ENCODE measurements at regions not wholly inside any gene's neighbourhood (a gene's known extent, or its start where the extent isn't known, plus 50 kb on each side); places are given as distances from the start of the nearest gene placed in this dataset.
A peak's percentile ranks its signal among the peaks of the same experiment; 100 is the strongest.
"Not testable (repeated sequence)": the region's sequence is repeated elsewhere in the genome, so short reads cannot be mapped to it uniquely, and the experiment has no call there.

DNA sequence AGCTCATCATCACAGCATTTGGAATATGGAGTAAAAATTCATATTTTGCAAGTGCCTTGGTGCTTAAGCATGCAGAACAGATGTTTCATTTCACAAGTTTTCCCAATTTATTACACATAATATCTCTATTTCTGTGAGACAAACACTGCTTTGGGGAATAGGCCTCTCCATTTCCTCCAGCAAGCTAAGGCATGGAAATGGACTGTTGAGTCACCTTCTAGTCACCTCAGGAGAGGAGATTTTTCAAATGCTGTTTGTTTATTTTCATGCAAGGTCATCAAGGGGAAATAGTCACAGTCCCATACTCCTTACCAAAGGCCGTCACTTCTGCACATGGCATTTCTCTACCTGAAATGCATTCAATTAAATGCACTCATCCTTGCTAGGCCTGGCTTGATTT, 57.4 kb upstream of the NUTM2D start:
- not testable (repeated sequence) for DNase-seq

DNA sequence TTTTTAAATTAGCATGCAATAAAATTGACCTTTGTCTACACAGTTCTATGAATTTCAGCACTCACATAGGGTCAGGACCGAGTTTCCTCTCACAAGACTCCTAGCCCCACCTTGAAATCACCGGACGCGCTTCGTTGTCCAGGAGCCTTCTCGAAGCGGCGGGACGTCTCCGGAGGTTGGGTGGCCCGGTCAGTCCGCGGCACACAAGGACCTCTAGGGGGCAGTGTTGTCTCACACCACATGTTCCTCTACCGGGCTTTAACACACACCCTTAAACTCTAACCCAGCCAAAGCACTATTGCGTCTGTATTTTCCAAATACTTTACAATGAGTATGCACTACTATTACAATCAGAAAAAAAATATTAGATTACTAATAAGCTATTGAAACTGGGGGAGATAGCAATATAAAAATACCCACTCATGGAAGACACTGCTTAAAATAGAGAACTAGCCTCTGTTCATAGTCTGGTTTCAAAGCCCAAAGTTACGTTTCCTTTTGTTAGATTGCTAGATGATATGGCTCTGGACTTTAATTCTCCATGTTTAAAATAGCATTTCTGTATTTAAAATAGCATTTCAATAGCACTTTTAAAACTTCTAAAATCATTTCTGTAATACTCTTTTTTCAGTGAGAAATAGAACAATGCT, 56.0 kb upstream of the NUTM2D start:
- DNase-seq, result peak; percentile 23

DNA sequence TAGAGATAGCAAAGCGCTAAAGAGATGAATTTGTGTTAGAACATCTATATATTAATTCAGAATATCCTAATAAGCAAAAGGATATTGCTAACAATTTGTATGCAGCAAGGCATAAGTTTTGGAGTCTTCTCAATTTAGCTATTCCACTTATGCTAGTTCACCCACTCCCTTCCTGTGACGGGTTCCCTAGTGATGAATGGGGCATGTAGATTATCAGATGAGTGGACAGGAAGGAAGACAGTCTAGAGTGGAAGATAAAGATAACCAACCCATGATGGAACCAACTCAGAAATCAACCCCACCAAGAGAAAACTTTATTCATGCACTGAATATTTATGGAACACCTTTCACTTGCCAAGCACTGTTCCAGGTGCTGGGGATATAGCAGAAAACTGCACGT, 55.4 kb upstream of the NUTM2D start:
- DNase-seq, result not testable (repeated sequence)

DNA sequence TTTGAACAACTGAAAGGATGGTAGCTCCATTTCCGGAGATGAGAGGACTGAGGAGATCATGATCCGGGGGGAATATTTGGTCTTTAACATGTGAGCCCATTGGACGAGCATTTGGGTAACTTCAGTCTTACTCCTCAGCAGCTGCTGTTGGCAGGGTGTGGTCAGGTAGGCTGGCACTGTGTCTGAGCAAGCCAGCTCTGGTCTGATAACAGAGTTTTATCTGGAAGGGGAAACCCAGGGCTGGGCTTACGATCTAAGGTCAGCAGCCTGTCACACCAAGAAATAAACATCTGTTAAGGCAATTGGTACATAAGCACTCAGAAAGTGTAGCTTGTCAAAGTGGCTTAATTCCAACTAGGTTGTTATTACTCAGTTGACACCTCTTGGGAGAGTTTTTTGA, 53.8 kb upstream of the NUTM2D start:
- not testable (repeated sequence) for DNase-seq

DNA sequence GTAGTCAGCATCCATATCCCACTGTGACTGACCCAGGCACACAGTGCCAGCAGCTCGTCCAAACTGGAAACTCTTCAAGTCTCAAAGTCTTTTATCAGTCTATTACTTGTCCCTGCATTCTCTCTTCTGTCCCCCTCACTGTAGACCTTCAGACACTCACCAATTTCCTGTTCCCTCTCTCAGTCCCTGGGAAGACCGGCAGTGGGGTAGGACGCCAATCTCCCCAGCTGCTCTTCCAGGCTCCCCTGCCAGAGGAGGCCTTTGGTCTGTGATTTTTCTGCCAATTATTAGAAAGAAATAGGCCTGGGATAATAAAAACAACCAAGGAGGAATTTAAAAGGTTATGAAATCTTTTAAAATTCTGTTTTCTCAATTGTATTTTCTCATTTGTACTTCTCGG, 50.9 kb upstream of the NUTM2D start:
- DNase-seq, result not testable (repeated sequence)
